ENCODE measurements at regions not wholly inside any gene's neighbourhood (a gene's known extent, or its start where the extent isn't known, plus 50 kb on each side); places are given as distances from the start of the nearest gene placed in this dataset.

GRCh38 chr5:33316773-33317172 lies 124.0 kb upstream of the TARS1 start:
- no peak overlapping the region for H3K27ac ChIP-seq (ENCODE audit: low read depth, low read length)
- H4K20me1 ChIP-seq (ENCODE audit: control insufficient read depth, insufficient read depth, low read depth, low read length): no peaks in the 10 kb centered on the region
- H3K4me3 ChIP-seq (ENCODE audit: low read length): no peak overlapping the region
- no peaks in the 10 kb centered on the region for H3F3A ChIP-seq (ENCODE audit: control insufficient read depth, insufficient read depth)
- no peaks in the 10 kb centered on the region for H3K9me2 ChIP-seq (replicated peaks; ENCODE audit: control insufficient read depth, low read length)
- no peaks in the 10 kb centered on the region for H3K27me3 ChIP-seq (ENCODE audit: control insufficient read depth, low read length)
- no peaks in the 10 kb centered on the region for H3K9me3 ChIP-seq (ENCODE audit: control insufficient read depth, insufficient read depth, low read length)
- H3K4me2 ChIP-seq (ENCODE audit: low read length): no peak overlapping the region
- no peak for TF ChIP-seq EZH2phosphoT487 (IDR thresholded peaks at IDR 0.05; ENCODE audit: borderline replicate concordance, low read length)
- TF ChIP-seq, protein P1, sequence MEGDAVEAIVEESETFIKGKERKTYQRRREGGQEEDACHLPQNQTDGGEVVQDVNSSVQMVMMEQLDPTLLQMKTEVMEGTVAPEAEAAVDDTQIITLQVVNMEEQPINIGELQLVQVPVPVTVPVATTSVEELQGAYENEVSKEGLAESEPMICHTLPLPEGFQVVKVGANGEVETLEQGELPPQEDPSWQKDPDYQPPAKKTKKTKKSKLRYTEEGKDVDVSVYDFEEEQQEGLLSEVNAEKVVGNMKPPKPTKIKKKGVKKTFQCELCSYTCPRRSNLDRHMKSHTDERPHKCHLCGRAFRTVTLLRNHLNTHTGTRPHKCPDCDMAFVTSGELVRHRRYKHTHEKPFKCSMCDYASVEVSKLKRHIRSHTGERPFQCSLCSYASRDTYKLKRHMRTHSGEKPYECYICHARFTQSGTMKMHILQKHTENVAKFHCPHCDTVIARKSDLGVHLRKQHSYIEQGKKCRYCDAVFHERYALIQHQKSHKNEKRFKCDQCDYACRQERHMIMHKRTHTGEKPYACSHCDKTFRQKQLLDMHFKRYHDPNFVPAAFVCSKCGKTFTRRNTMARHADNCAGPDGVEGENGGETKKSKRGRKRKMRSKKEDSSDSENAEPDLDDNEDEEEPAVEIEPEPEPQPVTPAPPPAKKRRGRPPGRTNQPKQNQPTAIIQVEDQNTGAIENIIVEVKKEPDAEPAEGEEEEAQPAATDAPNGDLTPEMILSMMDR (IDR thresholded peaks at IDR 0.05; ENCODE audit: low read depth, low read length, poor library complexity, severe bottlenecking): no peak
- H3K36me3 ChIP-seq (ENCODE audit: control insufficient read depth, low read length): no peaks in the 10 kb centered on the region
- H3K79me2 ChIP-seq (ENCODE audit: control insufficient read depth, low read length): no peaks in the 10 kb centered on the region
- H3K4me1 ChIP-seq (ENCODE audit: control insufficient read depth, low read length): no peaks in the 10 kb centered on the region

DNA sequence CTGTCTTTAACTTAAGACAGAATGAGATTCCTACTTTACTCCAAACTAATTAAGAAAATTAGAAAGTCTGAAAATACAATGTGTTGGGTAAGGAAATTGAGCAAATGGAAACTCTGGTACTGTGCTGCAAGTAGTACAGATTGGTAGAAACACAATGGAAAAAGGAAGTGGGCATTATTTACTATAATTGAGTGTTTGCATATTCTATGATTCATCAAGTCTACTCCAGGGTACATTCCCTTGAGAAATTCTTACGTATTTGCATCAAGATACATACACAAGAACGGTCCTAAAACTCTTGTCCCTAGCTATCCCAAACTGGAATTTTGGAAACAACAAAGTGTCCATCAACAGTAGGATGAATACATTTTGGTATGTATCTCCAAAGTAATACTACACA lies 123.5 kb upstream of the TARS1 start:
- Histone ChIP-seq H3K36me3 (ENCODE audit: control insufficient read depth, low read length) (no peaks in the 10 kb centered on the region), H3K9me2 (replicated peaks; ENCODE audit: control insufficient read depth, low read length) (no peaks in the 10 kb centered on the region), H3K4me1 (ENCODE audit: control insufficient read depth, low read length) (no peaks in the 10 kb centered on the region), H3K27ac (ENCODE audit: low read depth, low read length) (no peak overlapping the region), H3K27me3 (ENCODE audit: control insufficient read depth, low read length) (no peaks in the 10 kb centered on the region), H3F3A (ENCODE audit: control insufficient read depth, insufficient read depth) (no peaks in the 10 kb centered on the region), H3K4me2 (ENCODE audit: low read length) (no peak overlapping the region), H4K20me1 (ENCODE audit: control insufficient read depth, insufficient read depth, low read depth, low read length) (no peaks in the 10 kb centered on the region), H3K4me3 (ENCODE audit: low read length) (no peak overlapping the region), H3K9me3 (ENCODE audit: control insufficient read depth, insufficient read depth, low read length) (no peaks in the 10 kb centered on the region), H3K79me2 (ENCODE audit: control insufficient read depth, low read length) (no peaks in the 10 kb centered on the region)
- TF ChIP-seq, protein P1 (IDR thresholded peaks at IDR 0.05; ENCODE audit: low read depth, low read length, poor library complexity, severe bottlenecking): no peak
- TF ChIP-seq EZH2phosphoT487 (IDR thresholded peaks at IDR 0.05; ENCODE audit: borderline replicate concordance, low read length): no peak

DNA sequence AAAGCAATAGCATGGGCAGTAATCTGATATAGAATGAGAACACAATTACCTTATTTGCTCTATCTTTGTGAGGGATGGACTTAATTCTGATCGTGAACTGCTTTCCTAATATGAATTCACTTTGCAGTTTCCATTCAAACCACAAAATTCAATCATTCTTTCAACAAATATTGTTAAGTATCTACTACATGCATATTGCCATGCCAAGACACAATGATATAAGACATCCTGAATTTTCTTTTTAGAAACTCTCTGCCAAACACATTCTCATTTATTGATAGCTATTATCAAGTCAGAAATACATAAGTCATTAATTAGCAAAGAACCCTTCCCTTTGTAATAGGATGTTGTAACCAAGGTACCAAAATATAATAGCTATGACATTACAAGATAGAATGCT lies 121.6 kb upstream of the TARS1 start:
- Histone ChIP-seq H3K27me3 (ENCODE audit: control insufficient read depth, low read length) (no peaks in the 10 kb centered on the region), H3K4me1 (ENCODE audit: control insufficient read depth, low read length) (no peaks in the 10 kb centered on the region), H3K36me3 (ENCODE audit: control insufficient read depth, low read length) (no peaks in the 10 kb centered on the region), H3K4me3 (ENCODE audit: low read length) (no peak overlapping the region), H3K9me3 (ENCODE audit: control insufficient read depth, insufficient read depth, low read length) (no peaks in the 10 kb centered on the region), H3K4me2 (ENCODE audit: low read length) (no peak overlapping the region), H3F3A (ENCODE audit: control insufficient read depth, insufficient read depth) (no peaks in the 10 kb centered on the region), H3K9me2 (replicated peaks; ENCODE audit: control insufficient read depth, low read length) (no peaks in the 10 kb centered on the region), H3K79me2 (ENCODE audit: control insufficient read depth, low read length) (no peaks in the 10 kb centered on the region), H3K27ac (ENCODE audit: low read depth, low read length) (no peak overlapping the region), H4K20me1 (ENCODE audit: control insufficient read depth, insufficient read depth, low read depth, low read length) (no peaks in the 10 kb centered on the region)
- TF ChIP-seq, protein P1 (IDR thresholded peaks at IDR 0.05; ENCODE audit: low read depth, low read length, poor library complexity, severe bottlenecking): no peak
- TF ChIP-seq EZH2phosphoT487 (IDR thresholded peaks at IDR 0.05; ENCODE audit: borderline replicate concordance, low read length): no peak

- TF ChIP-seq EZH2phosphoT487 (IDR thresholded peaks at IDR 0.05; ENCODE audit: borderline replicate concordance, low read length): no peak
- TF ChIP-seq, protein P1 (IDR thresholded peaks at IDR 0.05; ENCODE audit: low read depth, low read length, poor library complexity, severe bottlenecking): no peak
- Histone ChIP-seq H3F3A (ENCODE audit: control insufficient read depth, insufficient read depth) (no peaks in the 10 kb centered on the region), H3K4me1 (ENCODE audit: control insufficient read depth, low read length) (no peaks in the 10 kb centered on the region)
Observed at GRCh38 chr5:33319841-33320240, 120.9 kb upstream of the TARS1 start.

More at GRCh38 chr5:33319841-33320240, 120.9 kb upstream of the TARS1 start:
- Histone ChIP-seq H3K36me3 (ENCODE audit: control insufficient read depth, low read length) (no peaks in the 10 kb centered on the region), H4K20me1 (ENCODE audit: control insufficient read depth, insufficient read depth, low read depth, low read length) (no peaks in the 10 kb centered on the region), H3K9me2 (replicated peaks; ENCODE audit: control insufficient read depth, low read length) (no peaks in the 10 kb centered on the region), H3K4me3 (ENCODE audit: low read length) (no peak overlapping the region), H3K9me3 (ENCODE audit: control insufficient read depth, insufficient read depth, low read length) (no peaks in the 10 kb centered on the region), H3K27me3 (ENCODE audit: control insufficient read depth, low read length) (no peaks in the 10 kb centered on the region), H3K4me2 (ENCODE audit: low read length) (no peak overlapping the region), H3K79me2 (ENCODE audit: control insufficient read depth, low read length) (no peaks in the 10 kb centered on the region), H3K27ac (ENCODE audit: low read depth, low read length) (no peak overlapping the region)

Measured in DOHH2 (cell line).